Liver (tissue), 2 donors: ENCODE measurements at regions not wholly inside any gene's neighbourhood (a gene's known extent, or its start where the extent isn't known, plus 50 kb on each side); places are given as distances from the start of the nearest gene placed in this dataset.

Source experiments
- CTCF ChIP-seq: fragments of 150-350 bp; IDR thresholded peaks from 2 replicates; pipeline ENCODE4 v1.5.1; 2017; ENCODE audit warnings: improper control_type of control experiment, low read depth, low read length; ENCODE audit not compliant: missing input control
- REST ChIP-seq: IDR thresholded peaks from 2 replicates; pipeline ENCODE4 v1.6.1; 2016; ENCODE audit warnings: antibody characterized with exemption, mild to moderate bottlenecking
- donor health status: healthy.

- TF ChIP-seq CTCF (no peak), REST (no peak)
Observed at GRCh38 chr15:93174836-93175235, 85.8 kb upstream of the RGMA start.
